GM13977 (cell line): ENCODE measurements at regions not wholly inside any gene's neighbourhood (a gene's known extent, or its start where the extent isn't known, plus 50 kb on each side); places are given as distances from the start of the nearest gene placed in this dataset.
"Not testable (repeated sequence)": the region's sequence is repeated elsewhere in the genome, so short reads cannot be mapped to it uniquely, and the experiment has no call there.

Source experiments
- DNase-seq: peaks from one replicate; pipeline ENCODE4 v3.0.0; 2012; ENCODE audit warnings: low spot score
- CTCF ChIP-seq: IDR thresholded peaks from 2 replicates; pipeline ENCODE4 v1.5.1; 2012; ENCODE audit warnings: mild to moderate bottlenecking, control low read depth; ENCODE audit not compliant: insufficient read depth; ENCODE audit errors: extremely low read depth, missing control alignments
- in situ Hi-C: fragments of 300-500 bp; cut with MboI; formaldehyde crosslinking; loops from one replicate; pipeline ENCODE4 v1.12.0; 2022; ENCODE audit warnings: low sequenced_read_pairs, low pct_unique_long_range_greater_than_20kb, mixed read lengths, inconsistent platforms; ENCODE audit not compliant: unreplicated experiment

GRCh38 chr7:98760201-98760651 is 109.6 kb downstream of the TMEM130 start:
- DNase-seq = no peak
- no peak for TF ChIP-seq CTCF
- in situ Hi-C loops = no loop called here

GRCh38 chr7:98761225-98761624 is 108.6 kb downstream of the TMEM130 start:
- in situ Hi-C loops = no loop called here
- no peak for TF ChIP-seq CTCF
- no peak for DNase-seq

GRCh38 chr7:98762620-98763019 is 107.2 kb downstream of the TMEM130 start:
- no peak for DNase-seq
- in situ Hi-C loops = no loop called here
- no peak for TF ChIP-seq CTCF

- DNase-seq = no peak
- no peak for TF ChIP-seq CTCF
- in situ Hi-C loops = no loop called here
Measured at GRCh38 chr7:98763441-98763840, 106.4 kb downstream of the TMEM130 start.

- no peak for DNase-seq
- in situ Hi-C loops = no loop called here
- TF ChIP-seq CTCF = no peak
Measured at GRCh38 chr7:98764946-98765345, 104.9 kb downstream of the TMEM130 start.

- DNase-seq, in situ Hi-C loops: not testable (repeated sequence)
Measured at GRCh38 chr7:98770085-98770484, 99.7 kb downstream of the TMEM130 start.

- in situ Hi-C loops = no loop called here
- TF ChIP-seq CTCF = no peak
- no peak for DNase-seq
Measured at GRCh38 chr7:98771519-98771918, 98.3 kb downstream of the TMEM130 start.
